ENCODE measurements at regions not wholly inside any gene's neighbourhood (a gene's known extent, or its start where the extent isn't known, plus 50 kb on each side); places are given as distances from the start of the nearest gene placed in this dataset.

DNA sequence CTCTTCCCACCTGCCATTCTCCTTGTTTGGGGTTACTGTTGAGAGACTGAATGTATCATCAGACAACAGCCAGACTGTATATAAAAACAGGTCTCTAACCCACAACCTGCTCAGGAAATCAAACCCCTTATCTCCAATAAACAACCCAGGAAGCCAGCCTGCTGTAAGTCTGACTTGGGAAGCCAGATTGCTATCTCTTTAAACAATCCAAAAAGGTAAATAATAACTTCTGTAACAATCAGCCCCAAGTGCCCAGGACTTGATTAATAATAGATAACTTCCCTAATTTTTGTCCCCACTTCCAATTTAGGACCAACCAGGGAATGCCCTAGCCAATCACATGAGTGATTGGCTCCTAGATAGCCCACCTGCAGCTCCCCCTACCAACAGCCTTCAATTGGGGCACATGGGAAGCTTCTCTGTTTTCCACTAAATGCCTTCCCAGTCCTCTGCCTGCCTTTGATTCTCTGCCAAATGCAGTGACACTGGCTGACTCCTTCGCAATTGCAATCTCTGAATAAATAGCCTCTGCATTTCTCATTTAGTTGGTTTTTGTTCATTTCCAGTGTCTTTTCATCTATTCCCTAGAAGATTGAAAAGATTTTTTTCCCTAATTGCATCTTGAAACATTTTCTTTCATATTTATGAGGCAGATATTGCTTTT is 117.1 kb upstream of the TAB2 start:
- Histone ChIP-seq H3K27ac (no peak overlapping the region), H3K36me3 (no peaks in the 10 kb centered on the region), H3K4me1 (no peaks in the 10 kb centered on the region), H3K9me3 (peaks cover 15% of the 10 kb centered on the region), H3K27me3 (ENCODE audit: low read depth) (no peaks in the 10 kb centered on the region), H3K4me3 (no peak overlapping the region)
- ATAC-seq (no peak), DNase-seq (no peak)
- TF ChIP-seq, protein P1, sequence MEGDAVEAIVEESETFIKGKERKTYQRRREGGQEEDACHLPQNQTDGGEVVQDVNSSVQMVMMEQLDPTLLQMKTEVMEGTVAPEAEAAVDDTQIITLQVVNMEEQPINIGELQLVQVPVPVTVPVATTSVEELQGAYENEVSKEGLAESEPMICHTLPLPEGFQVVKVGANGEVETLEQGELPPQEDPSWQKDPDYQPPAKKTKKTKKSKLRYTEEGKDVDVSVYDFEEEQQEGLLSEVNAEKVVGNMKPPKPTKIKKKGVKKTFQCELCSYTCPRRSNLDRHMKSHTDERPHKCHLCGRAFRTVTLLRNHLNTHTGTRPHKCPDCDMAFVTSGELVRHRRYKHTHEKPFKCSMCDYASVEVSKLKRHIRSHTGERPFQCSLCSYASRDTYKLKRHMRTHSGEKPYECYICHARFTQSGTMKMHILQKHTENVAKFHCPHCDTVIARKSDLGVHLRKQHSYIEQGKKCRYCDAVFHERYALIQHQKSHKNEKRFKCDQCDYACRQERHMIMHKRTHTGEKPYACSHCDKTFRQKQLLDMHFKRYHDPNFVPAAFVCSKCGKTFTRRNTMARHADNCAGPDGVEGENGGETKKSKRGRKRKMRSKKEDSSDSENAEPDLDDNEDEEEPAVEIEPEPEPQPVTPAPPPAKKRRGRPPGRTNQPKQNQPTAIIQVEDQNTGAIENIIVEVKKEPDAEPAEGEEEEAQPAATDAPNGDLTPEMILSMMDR (IDR thresholded peaks at IDR 0.05), result no peak
- intact Hi-C loops (cut with DNase I), result no loop called here

DNA sequence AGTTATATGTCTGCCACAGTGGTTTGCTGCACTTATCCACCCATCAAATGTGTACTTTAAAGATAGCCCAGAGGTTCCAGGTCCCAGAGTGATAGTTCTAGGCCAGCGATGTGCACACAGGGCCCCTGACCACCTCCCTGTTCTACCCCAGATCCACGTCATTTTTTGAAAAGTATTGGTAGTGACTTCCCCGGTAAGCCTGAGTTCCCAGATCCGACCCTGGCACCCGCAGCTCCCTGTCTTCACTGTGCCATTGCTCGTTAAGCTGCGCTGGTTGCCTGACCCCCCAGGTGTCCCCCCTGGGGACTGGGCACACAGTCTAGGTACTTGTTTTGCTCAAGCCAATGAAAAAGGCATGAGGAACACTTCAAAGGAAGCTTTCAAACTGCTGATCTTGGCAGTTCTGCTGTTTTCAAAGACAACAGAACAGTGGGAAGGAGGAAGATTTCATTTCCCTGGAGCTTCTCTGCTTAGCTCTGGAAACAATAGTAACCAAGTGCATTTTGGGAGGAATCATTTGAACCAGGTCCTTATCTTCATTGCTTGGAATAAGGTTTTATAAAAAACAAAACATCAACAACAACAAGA is 116.3 kb upstream of the TAB2 start:
- Histone ChIP-seq H3K36me3 (no peaks in the 10 kb centered on the region), H3K9me3 (peaks cover 15% of the 10 kb centered on the region), H3K4me1 (no peaks in the 10 kb centered on the region), H3K4me3 (no peak overlapping the region), H3K27ac (no peak overlapping the region), H3K27me3 (ENCODE audit: low read depth) (no peaks in the 10 kb centered on the region)
- ATAC-seq (no peak), DNase-seq (no peak)
- TF ChIP-seq, protein P1 (IDR thresholded peaks at IDR 0.05), result no peak
- intact Hi-C loops (cut with DNase I), result no loop called here

DNA sequence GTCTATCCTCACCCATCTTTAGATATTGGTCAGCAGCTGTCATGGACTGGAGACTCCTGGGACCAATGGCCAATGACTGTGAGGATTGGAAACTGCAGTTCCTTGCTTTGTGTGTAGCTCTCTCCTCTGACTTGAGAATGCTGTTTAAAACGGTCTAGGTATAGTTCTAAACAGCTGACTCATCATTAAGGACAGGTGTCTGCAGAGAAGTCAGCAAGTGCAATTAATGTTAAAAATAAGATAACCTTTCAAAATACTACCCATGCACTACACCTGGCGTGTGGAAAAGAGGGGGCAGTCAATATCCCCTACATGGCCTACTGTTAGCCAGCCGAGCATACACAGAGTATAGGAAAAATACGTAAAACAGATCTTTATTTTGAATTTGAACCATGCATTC is 115.4 kb upstream of the TAB2 start:
- Histone ChIP-seq H3K36me3 (no peaks in the 10 kb centered on the region), H3K4me3 (no peak overlapping the region), H3K27ac (no peak overlapping the region), H3K27me3 (ENCODE audit: low read depth) (no peaks in the 10 kb centered on the region), H3K4me1 (no peaks in the 10 kb centered on the region), H3K9me3 (peaks cover 15% of the 10 kb centered on the region)
- intact Hi-C loops (cut with DNase I), result no loop called here
- DNase-seq (no peak), ATAC-seq (no peak)
- TF ChIP-seq, protein P1 (IDR thresholded peaks at IDR 0.05), result no peak

DNA sequence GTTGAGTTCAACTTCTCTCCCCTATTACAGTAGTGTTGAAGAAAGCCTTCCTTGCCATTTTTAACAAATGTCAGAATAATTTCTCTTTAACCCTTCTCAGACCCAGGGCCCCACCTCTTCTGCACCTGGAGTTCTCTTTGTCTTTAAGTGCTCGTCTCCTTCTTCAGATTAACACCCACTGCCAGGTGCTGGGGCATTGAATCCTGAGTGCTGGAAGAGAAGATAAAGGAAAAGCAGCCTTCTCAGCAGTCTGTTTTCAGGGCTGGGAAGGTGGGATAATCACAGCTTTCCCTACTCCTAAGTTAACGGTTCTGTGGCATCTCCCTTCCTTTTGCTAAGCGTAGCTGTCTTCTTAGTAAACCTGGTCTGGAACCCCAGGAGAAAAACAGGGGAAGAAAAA is 114.6 kb upstream of the TAB2 start:
- ATAC-seq, result no peak
- TF ChIP-seq, protein P1 (IDR thresholded peaks at IDR 0.05), result no peak

DNA sequence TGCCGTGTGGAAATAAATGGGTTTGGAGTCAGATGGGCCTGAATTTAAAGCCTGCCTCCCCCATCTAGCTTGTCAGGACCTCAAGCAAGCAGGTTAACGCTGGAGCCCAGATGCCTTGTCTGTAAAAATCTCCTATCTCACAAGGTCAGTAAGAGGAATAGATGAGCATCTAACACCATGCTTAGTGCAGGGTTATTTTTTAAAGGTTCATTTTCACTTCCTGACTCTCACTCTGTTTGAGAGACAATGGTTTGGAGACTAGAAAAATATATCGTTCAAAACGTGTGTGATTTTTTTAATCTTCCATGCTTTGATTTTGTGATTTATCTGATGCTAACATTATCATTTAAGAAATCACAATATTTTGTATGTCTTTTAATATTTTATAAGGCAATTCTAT is 114.0 kb upstream of the TAB2 start:
- Histone ChIP-seq H3K27ac (no peak overlapping the region), H3K27me3 (ENCODE audit: low read depth) (no peaks in the 10 kb centered on the region), H3K36me3 (no peaks in the 10 kb centered on the region), H3K4me1 (no peaks in the 10 kb centered on the region), H3K4me3 (no peak overlapping the region), H3K9me3 (peaks cover 10% of the 10 kb centered on the region)
- DNase-seq, result no peak
- intact Hi-C loops (cut with DNase I), result no loop called here
- no peak for ATAC-seq
- TF ChIP-seq, protein P1 (IDR thresholded peaks at IDR 0.05), result no peak

More for the DNA sequence above, 114.6 kb upstream of the TAB2 start:
- H3K4me3 ChIP-seq, result no peak overlapping the region
- no peak overlapping the region for H3K27ac ChIP-seq
- intact Hi-C loops (cut with DNase I), result no loop called here
- no peaks in the 10 kb centered on the region for H3K27me3 ChIP-seq (ENCODE audit: low read depth)
- H3K36me3 ChIP-seq, result no peaks in the 10 kb centered on the region
- H3K9me3 ChIP-seq, result peaks cover 15% of the 10 kb centered on the region
- no peak for DNase-seq
- H3K4me1 ChIP-seq, result no peaks in the 10 kb centered on the region

Measured in lower lobe of right lung (tissue), 2 donors.